Calu3 (cell line): ENCODE measurements at regions not wholly inside any gene's neighbourhood (a gene's known extent, or its start where the extent isn't known, plus 50 kb on each side); places are given as distances from the start of the nearest gene placed in this dataset.

ENCODE experiments used
- BruUV-seq: library from RNA; stranded (reverse); fragments of 400-500 nt; replicated peaks from 2 replicates; lab custom pipeline; 2021; lab: Mats Ljungman, UMichigan
- CTCF ChIA-PET: fragments of 300-600 bp; sonication (Branson Sonifier 250); formaldehyde crosslinking; loops from one replicate; lab custom pipeline; 2022; ENCODE audit warnings: antibody characterized with exemption; lab: Charles Lee
- DNase-seq: peaks from one replicate; pipeline ENCODE4 v3.0.0; 2022
- H3K27ac Mint-ChIP-seq: one replicate; pipeline ENCODE4 v1.8.0; 2022; ENCODE audit warnings: mixed read lengths; ENCODE audit not compliant: unreplicated experiment
- H3K27me3 Mint-ChIP-seq: one replicate; pipeline ENCODE4 v1.8.0; 2022; ENCODE audit warnings: mixed read lengths; ENCODE audit not compliant: unreplicated experiment
- H3K36me3 Mint-ChIP-seq: one replicate; pipeline ENCODE4 v1.8.0; 2022; ENCODE audit warnings: mild to moderate bottlenecking, moderate library complexity, mixed read lengths; ENCODE audit not compliant: insufficient read depth, unreplicated experiment
- H3K4me1 Mint-ChIP-seq: one replicate; pipeline ENCODE4 v1.8.0; 2022; ENCODE audit warnings: mild to moderate bottlenecking, low read depth, mixed read lengths; ENCODE audit not compliant: unreplicated experiment
- H3K4me3 Mint-ChIP-seq: one replicate; pipeline ENCODE4 v1.8.0; 2022; ENCODE audit warnings: mild to moderate bottlenecking, low read depth, moderate library complexity, mixed read lengths; ENCODE audit not compliant: unreplicated experiment
- H3K9me3 Mint-ChIP-seq: one replicate; pipeline ENCODE4 v1.8.0; 2022; ENCODE audit warnings: low read depth, mixed read lengths; ENCODE audit not compliant: unreplicated experiment
- CTCF ChIP-seq: fragments of 200-600 bp; IDR thresholded peaks from one replicate; pipeline ENCODE4 v1.8.0; 2022; ENCODE audit warnings: antibody characterized with exemption; ENCODE audit not compliant: unreplicated experiment
- intact Hi-C: fragments of 100-400 bp; cut with micrococcal nuclease; formaldehyde crosslinking; loops from one replicate; pipeline ENCODE4 v1.10.0; 2022; ENCODE audit not compliant: unreplicated experiment

GRCh38 chr12:73529231-73529630 lies 1008.4 kb upstream of the ATXN7L3B start:
- no peak for TF ChIP-seq CTCF
- Mint-ChIP-seq H3K4me1 (no peaks in the 10 kb centered on the region), H3K27ac (no peak overlapping the region), H3K36me3 (no peaks in the 10 kb centered on the region), H3K9me3 (peaks cover 2% of the 10 kb centered on the region), H3K4me3 (no peak overlapping the region), H3K27me3 (no peaks in the 10 kb centered on the region)
- no peak for DNase-seq
- no TSS peak for BruUV-seq
- intact Hi-C loops, result no loop called here
- CTCF ChIA-PET, result no interaction called here

- no TSS peak for BruUV-seq
- DNase-seq, result no peak
- TF ChIP-seq CTCF, result no peak
- intact Hi-C loops, result no loop called here
- Mint-ChIP-seq H3K36me3 (no peaks in the 10 kb centered on the region), H3K9me3 (no peaks in the 10 kb centered on the region), H3K27ac (no peak overlapping the region), H3K4me1 (no peaks in the 10 kb centered on the region), H3K27me3 (no peaks in the 10 kb centered on the region), H3K4me3 (no peak overlapping the region)
- CTCF ChIA-PET, result no interaction called here
Measured at GRCh38 chr12:73529954-73530353, 1007.7 kb upstream of the ATXN7L3B start.

GRCh38 chr12:73531752-73532151 lies 1005.9 kb upstream of the ATXN7L3B start:
- H3K4me1 Mint-ChIP-seq, result no peaks in the 10 kb centered on the region
- H3K36me3 Mint-ChIP-seq, result no peaks in the 10 kb centered on the region
- DNase-seq, result no peak
- CTCF ChIA-PET, result interaction anchor here (0.7 to 1.0 kb wide), 2 partner anchors 10 to 748 kb away, joined by 3 read pairs; no protein-coding TSS in a partner anchor
- no peak for TF ChIP-seq CTCF
- peaks cover under 1% of the 10 kb centered on the region for H3K9me3 Mint-ChIP-seq
- H3K27me3 Mint-ChIP-seq, result no peaks in the 10 kb centered on the region
- BruUV-seq, result no TSS peak
- intact Hi-C loops, result no loop called here
- H3K4me3 Mint-ChIP-seq, result no peak overlapping the region
- no peak overlapping the region for H3K27ac Mint-ChIP-seq

- TF ChIP-seq CTCF, result no peak
- BruUV-seq, result no TSS peak
- CTCF ChIA-PET, result no interaction called here
- peaks cover 3% of the 10 kb centered on the region for H3K9me3 Mint-ChIP-seq
- no peaks in the 10 kb centered on the region for H3K4me1 Mint-ChIP-seq
- no peak overlapping the region for H3K27ac Mint-ChIP-seq
- no peak for DNase-seq
- H3K27me3 Mint-ChIP-seq, result no peaks in the 10 kb centered on the region
- intact Hi-C loops, result no loop called here
- H3K36me3 Mint-ChIP-seq, result no peaks in the 10 kb centered on the region
- no peak overlapping the region for H3K4me3 Mint-ChIP-seq
Measured at GRCh38 chr12:73547421-73547820, 990.2 kb upstream of the ATXN7L3B start.
